T-helper 2 cell treated with Interferon-gamma antibody and Interleukin-4, amounts not matched to agents 5 μg/mL and 100 μg/mL, for 36 hours (primary cell): ENCODE measurements at regions not wholly inside any gene's neighbourhood (a gene's known extent, or its start where the extent isn't known, plus 50 kb on each side); places are given as distances from the start of the nearest gene placed in this dataset.
"Not testable (repeated sequence)": the region's sequence is repeated elsewhere in the genome, so short reads cannot be mapped to it uniquely, and the experiment has no call there.

Experiments
- DNase-seq: peaks from one replicate; pipeline ENCODE4 v3.0.0; 2021; ENCODE audit warnings: low spot score
- H3K27ac Mint-ChIP-seq: one replicate; pipeline ENCODE4 v1.8.0; 2021; ENCODE audit warnings: mild to moderate bottlenecking, mixed read lengths
- H3K27me3 Mint-ChIP-seq: one replicate; pipeline ENCODE4 v1.8.0; 2021; ENCODE audit warnings: low read depth, mixed read lengths
- H3K36me3 Mint-ChIP-seq: one replicate; pipeline ENCODE4 v1.8.0; 2021; ENCODE audit warnings: low read depth, mixed read lengths
- H3K4me1 Mint-ChIP-seq: one replicate; pipeline ENCODE4 v1.8.0; 2021; ENCODE audit warnings: low read depth, mixed read lengths
- H3K4me3 Mint-ChIP-seq: one replicate; pipeline ENCODE4 v1.8.0; 2022; ENCODE audit warnings: mild to moderate bottlenecking, moderate library complexity, mixed read lengths
- H3K9me3 Mint-ChIP-seq: one replicate; pipeline ENCODE4 v1.8.0; 2021; ENCODE audit warnings: mixed read lengths

- DNase-seq = no peak
- Mint-ChIP-seq H3K4me3 (no peak overlapping the region), H3K4me1 (no peaks in the 10 kb centered on the region), H3K27me3 (no peaks in the 10 kb centered on the region), H3K9me3 (peaks cover 12% of the 10 kb centered on the region), H3K27ac (no peak overlapping the region), H3K36me3 (no peaks in the 10 kb centered on the region)
Measured at GRCh38 chr1:189205863-189206262, 1271.8 kb downstream of the BRINP3 start.

- Mint-ChIP-seq H3K4me1 (no peaks in the 10 kb centered on the region), H3K27ac (no peak overlapping the region), H3K36me3 (no peaks in the 10 kb centered on the region), H3K9me3 (peaks cover 12% of the 10 kb centered on the region), H3K27me3 (no peaks in the 10 kb centered on the region), H3K4me3 (no peak overlapping the region)
- DNase-seq = no peak
Measured at GRCh38 chr1:189206617-189207016, 1271.0 kb downstream of the BRINP3 start.

- no peaks in the 10 kb centered on the region for H3K36me3 Mint-ChIP-seq
- DNase-seq = no peak
- H3K9me3 Mint-ChIP-seq = peaks cover 13% of the 10 kb centered on the region
Measured at GRCh38 chr1:189211742-189212141, 1265.9 kb downstream of the BRINP3 start.

GRCh38 chr1:189212606-189213005 is 1265.1 kb downstream of the BRINP3 start:
- H3K4me3 Mint-ChIP-seq = no peak overlapping the region
- no peaks in the 10 kb centered on the region for H3K27me3 Mint-ChIP-seq
- no peaks in the 10 kb centered on the region for H3K36me3 Mint-ChIP-seq
- H3K9me3 Mint-ChIP-seq = peaks cover 13% of the 10 kb centered on the region
- DNase-seq = no peak
- no peak overlapping the region for H3K27ac Mint-ChIP-seq
- no peaks in the 10 kb centered on the region for H3K4me1 Mint-ChIP-seq

More at GRCh38 chr1:189211742-189212141, 1265.9 kb downstream of the BRINP3 start:
- Mint-ChIP-seq H3K4me3 (no peak overlapping the region), H3K4me1 (no peaks in the 10 kb centered on the region), H3K27ac (no peak overlapping the region), H3K27me3 (no peaks in the 10 kb centered on the region)

- Mint-ChIP-seq H3K36me3 (no peaks in the 10 kb centered on the region), H3K4me1 (no peaks in the 10 kb centered on the region), H3K27ac (no peak overlapping the region), H3K27me3 (no peaks in the 10 kb centered on the region), H3K9me3 (peaks cover 5% of the 10 kb centered on the region), H3K4me3 (no peak overlapping the region)
- DNase-seq = no peak
Measured at GRCh38 chr1:189216886-189217285, 1260.8 kb downstream of the BRINP3 start.

- H3K27ac Mint-ChIP-seq = no peak overlapping the region
- no peaks in the 10 kb centered on the region for H3K27me3 Mint-ChIP-seq
- H3K4me1 Mint-ChIP-seq = no peaks in the 10 kb centered on the region
- H3K36me3 Mint-ChIP-seq = no peaks in the 10 kb centered on the region
- H3K9me3 Mint-ChIP-seq = peaks cover 4% of the 10 kb centered on the region
- DNase-seq = no peak
- no peak overlapping the region for H3K4me3 Mint-ChIP-seq
Measured at GRCh38 chr1:189217646-189218045, 1260.0 kb downstream of the BRINP3 start.

GRCh38 chr1:189220750-189221149 is 1256.9 kb downstream of the BRINP3 start:
- DNase-seq = no peak
- no peak overlapping the region for H3K4me3 Mint-ChIP-seq
- no peaks in the 10 kb centered on the region for H3K4me1 Mint-ChIP-seq
- H3K27ac Mint-ChIP-seq = no peak overlapping the region
- peaks cover 4% of the 10 kb centered on the region for H3K9me3 Mint-ChIP-seq
- H3K36me3 Mint-ChIP-seq = no peaks in the 10 kb centered on the region
- no peaks in the 10 kb centered on the region for H3K27me3 Mint-ChIP-seq

GRCh38 chr1:189225794-189226145 is 1251.9 kb downstream of the BRINP3 start:
- H3K27ac Mint-ChIP-seq, DNase-seq, H3K27me3 Mint-ChIP-seq, H3K4me1 Mint-ChIP-seq, H3K4me3 Mint-ChIP-seq, H3K36me3 Mint-ChIP-seq: not testable (repeated sequence)
- H3K9me3 Mint-ChIP-seq = peaks cover 11% of the 10 kb centered on the region

- no peaks in the 10 kb centered on the region for H3K27me3 Mint-ChIP-seq
- H3K27ac Mint-ChIP-seq = no peak overlapping the region
- H3K9me3 Mint-ChIP-seq = peaks cover 11% of the 10 kb centered on the region
- no peak for DNase-seq
- no peaks in the 10 kb centered on the region for H3K36me3 Mint-ChIP-seq
- H3K4me3 Mint-ChIP-seq = no peak overlapping the region
- H3K4me1 Mint-ChIP-seq = no peaks in the 10 kb centered on the region
Measured at GRCh38 chr1:189226779-189227178, 1250.9 kb downstream of the BRINP3 start.

GRCh38 chr1:189237008-189237407 is 1240.7 kb downstream of the BRINP3 start:
- no peak overlapping the region for H3K4me3 Mint-ChIP-seq
- peaks cover 38% of the 10 kb centered on the region for H3K9me3 Mint-ChIP-seq
- H3K27me3 Mint-ChIP-seq = no peaks in the 10 kb centered on the region
- H3K27ac Mint-ChIP-seq = no peak overlapping the region
- H3K4me1 Mint-ChIP-seq = no peaks in the 10 kb centered on the region
- DNase-seq = no peak
- no peaks in the 10 kb centered on the region for H3K36me3 Mint-ChIP-seq

- Mint-ChIP-seq H3K36me3 (no peaks in the 10 kb centered on the region), H3K4me3 (no peak overlapping the region), H3K27ac (no peak overlapping the region), H3K4me1 (no peaks in the 10 kb centered on the region), H3K9me3 (peaks cover 25% of the 10 kb centered on the region), H3K27me3 (no peaks in the 10 kb centered on the region)
- DNase-seq = no peak
Measured at GRCh38 chr1:189253601-189254350, 1223.9 kb downstream of the BRINP3 start.

- not testable (repeated sequence) for H3K4me1 Mint-ChIP-seq, H3K27me3 Mint-ChIP-seq, H3K36me3 Mint-ChIP-seq, H3K27ac Mint-ChIP-seq, H3K4me3 Mint-ChIP-seq, DNase-seq, H3K9me3 Mint-ChIP-seq
Measured at GRCh38 chr1:189261128-189261527, 1216.5 kb downstream of the BRINP3 start.

GRCh38 chr1:189269011-189269410 is 1208.7 kb downstream of the BRINP3 start:
- H3K4me3 Mint-ChIP-seq = no peak overlapping the region
- H3K27ac Mint-ChIP-seq = no peak overlapping the region
- no peaks in the 10 kb centered on the region for H3K27me3 Mint-ChIP-seq
- H3K4me1 Mint-ChIP-seq = no peaks in the 10 kb centered on the region
- DNase-seq = no peak
- no peaks in the 10 kb centered on the region for H3K36me3 Mint-ChIP-seq
- peaks cover 28% of the 10 kb centered on the region for H3K9me3 Mint-ChIP-seq

GRCh38 chr1:189274267-189274666 is 1203.4 kb downstream of the BRINP3 start:
- Mint-ChIP-seq H3K27ac (no peak overlapping the region), H3K27me3 (no peaks in the 10 kb centered on the region), H3K9me3 (peaks cover 14% of the 10 kb centered on the region), H3K36me3 (no peaks in the 10 kb centered on the region), H3K4me3 (no peak overlapping the region), H3K4me1 (no peaks in the 10 kb centered on the region)
- DNase-seq = no peak

- H3K36me3 Mint-ChIP-seq = no peaks in the 10 kb centered on the region
- no peak for DNase-seq
- H3K9me3 Mint-ChIP-seq = peaks cover 11% of the 10 kb centered on the region
- H3K27ac Mint-ChIP-seq = no peak overlapping the region
- no peaks in the 10 kb centered on the region for H3K4me1 Mint-ChIP-seq
- H3K4me3 Mint-ChIP-seq = no peak overlapping the region
- no peaks in the 10 kb centered on the region for H3K27me3 Mint-ChIP-seq
Measured at GRCh38 chr1:189275796-189276195, 1201.9 kb downstream of the BRINP3 start.
